Occipital lobe (tissue), 1 donor: ENCODE measurements at regions not wholly inside any gene's neighbourhood (a gene's known extent, or its start where the extent isn't known, plus 50 kb on each side); places are given as distances from the start of the nearest gene placed in this dataset.

Source experiments
- DNase-seq: peaks from one replicate; lab custom pipeline; 2025; lab: John Stamatoyannopoulos, UW

GRCh38 chr1:218982482-218982881, 191.2 kb upstream of the LYPLAL1 start:
- DNase-seq: no peak

GRCh38 chr1:218983433-218983832, 190.2 kb upstream of the LYPLAL1 start:
- no peak for DNase-seq

- no peak for DNase-seq
Measured at GRCh38 chr1:218983848-218984247, 189.8 kb upstream of the LYPLAL1 start.

GRCh38 chr1:218985424-218985984, 188.2 kb upstream of the LYPLAL1 start:
- no peak for DNase-seq

- no peak for DNase-seq
Measured at GRCh38 chr1:218986816-218987215, 186.9 kb upstream of the LYPLAL1 start.

- no peak for DNase-seq
Measured at GRCh38 chr1:218990019-218990418, 183.7 kb upstream of the LYPLAL1 start.

- no peak for DNase-seq
Measured at GRCh38 chr1:218991089-218991488, 182.6 kb upstream of the LYPLAL1 start.

- DNase-seq: no peak
Measured at GRCh38 chr1:218994615-218995014, 179.1 kb upstream of the LYPLAL1 start.

GRCh38 chr1:218995091-218995665, 178.5 kb upstream of the LYPLAL1 start:
- no peak for DNase-seq

GRCh38 chr1:218996362-218996761, 177.3 kb upstream of the LYPLAL1 start:
- no peak for DNase-seq

- DNase-seq: no peak
Measured at GRCh38 chr1:219000005-219000404, 173.7 kb upstream of the LYPLAL1 start.

GRCh38 chr1:219000631-219001030, 173.0 kb upstream of the LYPLAL1 start:
- DNase-seq: no peak

- no peak for DNase-seq
Measured at GRCh38 chr1:219010720-219011119, 163.0 kb upstream of the LYPLAL1 start.

- DNase-seq: no peak
Measured at GRCh38 chr1:219020386-219020785, 153.3 kb upstream of the LYPLAL1 start.

- no peak for DNase-seq
Measured at GRCh38 chr1:219020846-219021245, 152.8 kb upstream of the LYPLAL1 start.

- no peak for DNase-seq
Measured at GRCh38 chr1:219027146-219027673, 146.5 kb upstream of the LYPLAL1 start.

GRCh38 chr1:219031809-219032208, 141.9 kb upstream of the LYPLAL1 start:
- no peak for DNase-seq

- DNase-seq: no peak
Measured at GRCh38 chr1:219038398-219038797, 135.3 kb upstream of the LYPLAL1 start.

- no peak for DNase-seq
Measured at GRCh38 chr1:219039017-219039681, 134.5 kb upstream of the LYPLAL1 start.

- DNase-seq: no peak
Measured at GRCh38 chr1:219039682-219040154, 134.0 kb upstream of the LYPLAL1 start.

GRCh38 chr1:219040291-219040690, 133.4 kb upstream of the LYPLAL1 start:
- no peak for DNase-seq

GRCh38 chr1:219041141-219041540, 132.5 kb upstream of the LYPLAL1 start:
- DNase-seq: no peak

GRCh38 chr1:219041818-219042217, 131.9 kb upstream of the LYPLAL1 start:
- no peak for DNase-seq
